AG10803 (cell line): ENCODE measurements at regions not wholly inside any gene's neighbourhood (a gene's known extent, or its start where the extent isn't known, plus 50 kb on each side); places are given as distances from the start of the nearest gene placed in this dataset.

Experiments used
- DNase-seq: peaks from one replicate; pipeline ENCODE4 v3.0.0; 2010; ENCODE audit warnings: low read depth
- H3K4me3 ChIP-seq: 2 replicates; pipeline ENCODE4 v1.5.1; 2011; ENCODE audit warnings: mild to moderate bottlenecking, low read length, control low read depth
- TF ChIP-seq, protein P1 (sequence below): conservative IDR thresholded peaks from 2 replicates; pipeline ENCODE4 v1.5.1; 2011; ENCODE audit warnings: mild to moderate bottlenecking, low read length, control low read depth, inconsistent platforms

- no peak for DNase-seq
- H3K4me3 ChIP-seq, result no peak overlapping the region
- TF ChIP-seq, protein P1, sequence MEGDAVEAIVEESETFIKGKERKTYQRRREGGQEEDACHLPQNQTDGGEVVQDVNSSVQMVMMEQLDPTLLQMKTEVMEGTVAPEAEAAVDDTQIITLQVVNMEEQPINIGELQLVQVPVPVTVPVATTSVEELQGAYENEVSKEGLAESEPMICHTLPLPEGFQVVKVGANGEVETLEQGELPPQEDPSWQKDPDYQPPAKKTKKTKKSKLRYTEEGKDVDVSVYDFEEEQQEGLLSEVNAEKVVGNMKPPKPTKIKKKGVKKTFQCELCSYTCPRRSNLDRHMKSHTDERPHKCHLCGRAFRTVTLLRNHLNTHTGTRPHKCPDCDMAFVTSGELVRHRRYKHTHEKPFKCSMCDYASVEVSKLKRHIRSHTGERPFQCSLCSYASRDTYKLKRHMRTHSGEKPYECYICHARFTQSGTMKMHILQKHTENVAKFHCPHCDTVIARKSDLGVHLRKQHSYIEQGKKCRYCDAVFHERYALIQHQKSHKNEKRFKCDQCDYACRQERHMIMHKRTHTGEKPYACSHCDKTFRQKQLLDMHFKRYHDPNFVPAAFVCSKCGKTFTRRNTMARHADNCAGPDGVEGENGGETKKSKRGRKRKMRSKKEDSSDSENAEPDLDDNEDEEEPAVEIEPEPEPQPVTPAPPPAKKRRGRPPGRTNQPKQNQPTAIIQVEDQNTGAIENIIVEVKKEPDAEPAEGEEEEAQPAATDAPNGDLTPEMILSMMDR, result no peak
Measured at GRCh38 chr2:37471104-37471503, 126.7 kb downstream of the QPCT start.

DNA sequence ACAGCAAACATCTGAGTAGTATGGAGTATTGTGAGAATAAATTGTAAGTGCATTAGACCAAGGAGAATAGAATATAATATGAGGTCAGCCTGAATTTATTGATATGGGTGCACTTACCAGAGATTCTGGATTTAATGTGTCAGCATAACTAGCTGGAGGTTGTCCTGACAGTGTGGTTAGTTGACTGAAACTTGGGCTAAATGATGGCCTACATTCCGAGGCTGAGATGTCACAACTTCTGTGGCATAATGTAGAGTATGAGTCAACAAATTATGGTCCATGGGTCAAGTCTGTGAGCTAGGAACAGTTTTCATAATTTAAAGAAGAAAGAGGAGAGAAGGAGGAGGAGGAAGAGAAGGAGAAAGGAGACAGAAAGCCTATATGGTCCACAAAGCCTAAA lies 127.6 kb downstream of the QPCT start:
- TF ChIP-seq, protein P1, result no peak
- peak; percentile 93 for DNase-seq

DNA sequence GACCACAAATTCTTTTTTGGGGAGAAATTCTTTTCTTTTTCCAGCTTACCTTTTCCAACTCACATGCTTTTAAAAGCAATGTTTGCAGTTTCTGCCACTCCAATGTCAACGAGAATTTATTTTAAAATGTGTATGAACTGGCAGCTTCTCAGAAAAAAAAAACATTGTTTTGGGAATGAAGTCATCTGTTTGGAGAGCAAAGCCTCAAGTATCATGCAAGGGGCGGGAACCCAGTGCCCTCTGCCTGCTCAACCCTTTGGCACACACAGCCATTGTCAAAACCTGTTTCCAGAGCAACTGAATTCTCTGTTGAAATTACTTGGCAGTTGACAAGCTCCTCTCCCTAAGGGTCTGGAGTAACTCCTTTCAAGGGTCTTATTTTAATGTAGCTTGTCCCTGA lies 128.5 kb downstream of the QPCT start:
- H3K4me3 ChIP-seq, result no peak overlapping the region
- TF ChIP-seq, protein P1, result no peak
- DNase-seq, result peak; percentile 87

More for the DNA sequence above, 127.6 kb downstream of the QPCT start:
- H3K4me3 ChIP-seq, result no peak overlapping the region

DNA sequence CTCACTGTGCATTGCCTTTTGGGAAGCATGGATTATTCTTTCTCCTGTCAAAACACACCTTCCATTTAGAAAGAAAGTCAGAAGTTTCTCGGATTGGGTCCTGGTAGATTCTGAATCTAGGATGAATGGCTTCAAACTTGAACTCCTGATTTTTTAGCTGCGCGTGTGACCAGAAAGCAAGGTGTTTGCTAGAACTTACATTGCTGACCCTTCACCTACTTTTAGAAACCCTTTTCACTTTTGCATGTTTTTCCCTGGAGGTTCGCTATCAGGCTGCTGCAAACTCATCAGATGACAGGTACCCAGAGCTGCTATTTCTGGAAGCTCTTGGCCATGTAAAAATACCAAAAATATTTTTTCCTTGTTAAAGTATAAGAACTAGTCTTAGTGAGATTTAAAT lies 132.0 kb downstream of the QPCT start:
- no peak overlapping the region for H3K4me3 ChIP-seq
- no peak for DNase-seq

DNA sequence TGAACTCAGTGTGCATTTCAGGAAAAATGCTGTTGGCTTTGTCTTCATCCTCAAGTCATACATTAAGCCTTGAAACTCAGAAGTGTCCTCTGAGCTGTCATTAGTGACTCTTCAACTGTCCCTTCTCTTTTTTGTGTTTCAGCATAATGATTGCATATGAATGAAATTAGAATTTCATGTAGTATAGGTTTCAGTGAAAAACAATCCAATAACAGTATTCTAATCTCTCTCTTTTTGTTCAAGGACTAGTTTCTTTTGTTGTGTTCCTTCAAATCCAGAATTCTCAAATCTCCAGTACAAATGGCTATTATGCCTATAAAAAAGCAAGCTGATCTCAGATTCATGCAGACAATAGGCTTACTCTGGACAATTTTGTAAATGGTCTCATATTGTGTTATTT lies 133.5 kb downstream of the QPCT start:
- peak; percentile 26 for DNase-seq
- H3K4me3 ChIP-seq, result no peak overlapping the region
- TF ChIP-seq, protein P1, result no peak

More for the DNA sequence above, 132.0 kb downstream of the QPCT start:
- TF ChIP-seq, protein P1, result no peak

DNA sequence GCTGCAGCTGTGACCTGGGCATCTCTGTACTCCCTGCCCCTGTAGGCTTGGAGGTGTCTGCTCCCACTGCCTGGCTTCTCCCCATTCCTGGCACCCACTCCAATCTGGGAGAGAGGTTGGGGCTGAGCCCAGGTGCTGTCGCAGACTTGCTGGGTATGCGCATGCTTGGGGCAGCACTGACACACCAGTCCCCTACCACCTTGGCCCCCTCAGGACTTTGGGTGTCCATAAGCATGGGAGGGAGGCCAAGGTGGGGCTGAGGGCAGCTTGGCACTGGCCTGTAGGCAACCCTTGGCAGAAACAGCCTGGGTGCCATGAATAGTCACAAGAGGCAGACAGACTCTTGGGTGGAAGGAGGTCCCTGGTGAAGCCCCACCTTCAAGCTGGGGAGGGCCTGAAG lies 136.8 kb downstream of the QPCT start:
- no peak overlapping the region for H3K4me3 ChIP-seq
- TF ChIP-seq, protein P1, result no peak
- no peak for DNase-seq

GRCh38 chr2:37489041-37489456 lies 144.6 kb downstream of the QPCT start:
- peak; percentile 45 for DNase-seq
- no peak overlapping the region for H3K4me3 ChIP-seq
- TF ChIP-seq, protein P1, result no peak
